Sigmoid colon (tissue), 4 donors: ENCODE measurements at regions not wholly inside any gene's neighbourhood (a gene's known extent, or its start where the extent isn't known, plus 50 kb on each side); places are given as distances from the start of the nearest gene placed in this dataset.
"Not testable (repeated sequence)": the region's sequence is repeated elsewhere in the genome, so short reads cannot be mapped to it uniquely, and the experiment has no call there.

Experiments
- CTCF ChIP-seq, 4 experiments: fragments of 450-650 bp in 3 of 4; fragments of 200-600 bp in 1 of 4; IDR thresholded peaks; one replicate each; pipeline ENCODE4 v1.5.1; 2016 to 2019; ENCODE audit warnings: antibody characterized with exemption in 4 of 4, mild to moderate bottlenecking in 3 of 4, moderate library complexity in 2 of 4
- POLR2A ChIP-seq, 2 donors: fragments of 450-650 bp; IDR thresholded peaks; one replicate each; pipeline ENCODE4 v1.6.1; 2016; ENCODE audit warnings: antibody characterized with exemption in 2 of 2, mild to moderate bottlenecking in 2 of 2, moderate library complexity in 2 of 2
- POLR2AphosphoS5 ChIP-seq, 4 donors: sonication (generic); formaldehyde crosslinking; IDR thresholded peaks; one replicate each; pipeline ENCODE4 v1.6.1; 2017; ENCODE audit warnings: antibody characterized with exemption in 4 of 4

- not testable (repeated sequence) for TF ChIP-seq CTCF, POLR2AphosphoS5, POLR2A (IDR thresholded peaks at IDR 0.05)
Measured at GRCh38 chr19:14293101-14293815, 87.3 kb upstream of the ADGRL1 start.
